HEK293 (cell line): ENCODE measurements at regions not wholly inside any gene's neighbourhood (a gene's known extent, or its start where the extent isn't known, plus 50 kb on each side); places are given as distances from the start of the nearest gene placed in this dataset.

Experiments used
- CTCF ChIA-PET: fragments of 350-600 bp; formaldehyde crosslinking; extraction: SDS; loops from one replicate; lab custom pipeline; 2021; ENCODE audit warnings: antibody characterized with exemption; lab: Yijun Ruan, JAX
- POLR2A ChIA-PET: fragments of 300-600 bp; formaldehyde crosslinking; extraction: SDS; loops from one replicate; lab custom pipeline; 2020; ENCODE audit warnings: antibody characterized with exemption, inconsistent platforms; lab: Yijun Ruan, JAX
- H3K27ac ChIP-seq: fragments of 200-500 bp; sonication (Bioruptor generic); 2 replicates; pipeline ENCODE4 v1.5.1; 2014; ENCODE audit warnings: low read depth, low read length, control low read depth, inconsistent platforms; ENCODE audit errors: extremely low read depth
- H3K36me3 ChIP-seq, 2 experiments: fragments of 200-500 bp in 1 of 2; sonication (Bioruptor generic) in 1 of 2; 1 replicate in 1 of 2; 2 replicates in 1 of 2; pipeline ENCODE4 v1.5.1; 2014 to 2017; ENCODE audit warnings: inconsistent platforms in 2 of 2, low read length in 2 of 2; ENCODE audit not compliant: control insufficient read depth in 2 of 2, insufficient read depth in 1 of 2
- H3K4me1 ChIP-seq: fragments of 200-500 bp; sonication (Bioruptor generic); 2 replicates; pipeline ENCODE4 v1.5.1; 2014; ENCODE audit warnings: mild to moderate bottlenecking, low read length, inconsistent platforms; ENCODE audit not compliant: control insufficient read depth, insufficient read depth
- H3K4me3 ChIP-seq: 2 replicates; pipeline ENCODE4 v1.5.1; 2011; ENCODE audit warnings: low read depth, mild to moderate bottlenecking, control low read depth, low read length, moderate library complexity
- H3K9me3 ChIP-seq: fragments of 200-500 bp; sonication (Bioruptor generic); 2 replicates; pipeline ENCODE4 v1.5.1; 2014; ENCODE audit warnings: low read depth, low read length, inconsistent platforms; ENCODE audit not compliant: control insufficient read depth, insufficient read depth
- BCL11B ChIP-seq: fragments of 450-650 bp; formaldehyde crosslinking; IDR thresholded peaks from 2 replicates; pipeline ENCODE4 v1.5.1; 2016; ENCODE audit warnings: low read depth, missing biosample characterization, missing genetic modification characterization
- EGR2 ChIP-seq: fragments of 450-650 bp; formaldehyde crosslinking; IDR thresholded peaks from 2 replicates; pipeline ENCODE4 v1.5.1; 2016; ENCODE audit warnings: low read depth, missing biosample characterization, missing genetic modification characterization
- GLIS1 ChIP-seq: fragments of 450-650 bp; formaldehyde crosslinking; IDR thresholded peaks from 2 replicates; pipeline ENCODE4 v1.5.1; 2016; ENCODE audit warnings: missing biosample characterization, missing genetic modification characterization
- MZF1 ChIP-seq: fragments of 450-650 bp; formaldehyde crosslinking; IDR thresholded peaks from 2 replicates; pipeline ENCODE4 v1.5.1; 2017; ENCODE audit warnings: missing biosample characterization, missing genetic modification characterization, borderline replicate concordance
- YY2 ChIP-seq: fragments of 450-650 bp; formaldehyde crosslinking; IDR thresholded peaks from 2 replicates; pipeline ENCODE4 v1.5.1; 2016; ENCODE audit warnings: missing biosample characterization, missing genetic modification characterization
- ZBTB20 ChIP-seq: fragments of 450-650 bp; formaldehyde crosslinking; IDR thresholded peaks from 2 replicates; pipeline ENCODE4 v1.5.1; 2016; ENCODE audit warnings: missing biosample characterization, missing genetic modification characterization
- ZBTB48 ChIP-seq: fragments of 450-650 bp; formaldehyde crosslinking; IDR thresholded peaks from 2 replicates; pipeline ENCODE4 v1.5.1; 2016; ENCODE audit warnings: missing biosample characterization, missing genetic modification characterization
- ZNF133 ChIP-seq: fragments of 450-650 bp; formaldehyde crosslinking; IDR thresholded peaks from 2 replicates; pipeline ENCODE4 v1.5.1; 2016; ENCODE audit warnings: missing biosample characterization, missing genetic modification characterization
- ZNF157 ChIP-seq: fragments of 450-650 bp; formaldehyde crosslinking; IDR thresholded peaks from 2 replicates; pipeline ENCODE4 v1.5.1; 2016; ENCODE audit warnings: missing biosample characterization, missing genetic modification characterization
- ZNF221 ChIP-seq: fragments of 450-650 bp; formaldehyde crosslinking; IDR thresholded peaks from 2 replicates; pipeline ENCODE4 v1.5.1; 2017; ENCODE audit warnings: missing biosample characterization, missing genetic modification characterization, borderline replicate concordance
- ZNF302 ChIP-seq: fragments of 450-650 bp; formaldehyde crosslinking; IDR thresholded peaks from 2 replicates; pipeline ENCODE4 v1.5.1; 2016; ENCODE audit warnings: missing biosample characterization, missing genetic modification characterization, low read depth
- ZNF311 ChIP-seq: fragments of 450-650 bp; formaldehyde crosslinking; IDR thresholded peaks from 2 replicates; pipeline ENCODE4 v1.5.1; 2017; ENCODE audit warnings: missing biosample characterization, missing genetic modification characterization, borderline replicate concordance
- ZNF366 ChIP-seq: fragments of 450-650 bp; formaldehyde crosslinking; conservative IDR thresholded peaks from 2 replicates; pipeline ENCODE4 v1.5.1; 2016; ENCODE audit warnings: missing biosample characterization, missing genetic modification characterization
- ZNF426 ChIP-seq: fragments of 450-650 bp; formaldehyde crosslinking; IDR thresholded peaks from 2 replicates; pipeline ENCODE4 v1.5.1; 2017; ENCODE audit warnings: missing biosample characterization, missing genetic modification characterization, mild to moderate bottlenecking, inconsistent platforms, moderate library complexity
- ZNF514 ChIP-seq: fragments of 450-650 bp; formaldehyde crosslinking; IDR thresholded peaks from 2 replicates; pipeline ENCODE4 v1.5.1; 2016; ENCODE audit warnings: missing biosample characterization, missing genetic modification characterization
- ZNF521 ChIP-seq: fragments of 450-650 bp; formaldehyde crosslinking; IDR thresholded peaks from 2 replicates; pipeline ENCODE4 v1.5.1; 2017; ENCODE audit warnings: missing biosample characterization, mild to moderate bottlenecking, missing genetic modification characterization
- ZNF548 ChIP-seq: fragments of 450-650 bp; formaldehyde crosslinking; IDR thresholded peaks from 2 replicates; pipeline ENCODE4 v1.5.1; 2016; ENCODE audit warnings: missing biosample characterization, missing genetic modification characterization
- ZNF624 ChIP-seq: fragments of 450-650 bp; formaldehyde crosslinking; IDR thresholded peaks from 2 replicates; pipeline ENCODE4 v1.5.1; 2017; ENCODE audit warnings: missing biosample characterization, missing genetic modification characterization
- ZNF707 ChIP-seq: fragments of 450-650 bp; formaldehyde crosslinking; IDR thresholded peaks from 2 replicates; pipeline ENCODE4 v1.5.1; 2016; ENCODE audit warnings: missing biosample characterization, missing genetic modification characterization
- ZNF785 ChIP-seq: fragments of 450-650 bp; formaldehyde crosslinking; IDR thresholded peaks from 2 replicates; pipeline ENCODE4 v1.5.1; 2016; ENCODE audit warnings: missing biosample characterization, missing genetic modification characterization
- ZXDB ChIP-seq: fragments of 450-650 bp; formaldehyde crosslinking; IDR thresholded peaks from 2 replicates; pipeline ENCODE4 v1.5.1; 2016; ENCODE audit warnings: missing biosample characterization, missing genetic modification characterization
- TF ChIP-seq, protein P1 (sequence below): fragments of 450-650 bp; formaldehyde crosslinking; IDR thresholded peaks from 2 replicates; pipeline ENCODE4 v1.5.1; 2016; ENCODE audit warnings: missing biosample characterization, missing genetic modification characterization, borderline replicate concordance
- TF ChIP-seq, protein P2 (sequence below): fragments of 450-650 bp; formaldehyde crosslinking; IDR thresholded peaks from 2 replicates; pipeline ENCODE4 v1.5.1; 2016; ENCODE audit warnings: missing biosample characterization, missing genetic modification characterization
- TF ChIP-seq, protein P3 (sequence below): fragments of 450-650 bp; formaldehyde crosslinking; IDR thresholded peaks from 2 replicates; pipeline ENCODE4 v1.5.1; 2016; ENCODE audit warnings: missing biosample characterization, missing genetic modification characterization
- TF ChIP-seq, protein P4 (sequence below): fragments of 450-650 bp; formaldehyde crosslinking; IDR thresholded peaks from 2 replicates; pipeline ENCODE4; 2016; ENCODE audit warnings: missing biosample characterization, missing genetic modification characterization

DNA sequence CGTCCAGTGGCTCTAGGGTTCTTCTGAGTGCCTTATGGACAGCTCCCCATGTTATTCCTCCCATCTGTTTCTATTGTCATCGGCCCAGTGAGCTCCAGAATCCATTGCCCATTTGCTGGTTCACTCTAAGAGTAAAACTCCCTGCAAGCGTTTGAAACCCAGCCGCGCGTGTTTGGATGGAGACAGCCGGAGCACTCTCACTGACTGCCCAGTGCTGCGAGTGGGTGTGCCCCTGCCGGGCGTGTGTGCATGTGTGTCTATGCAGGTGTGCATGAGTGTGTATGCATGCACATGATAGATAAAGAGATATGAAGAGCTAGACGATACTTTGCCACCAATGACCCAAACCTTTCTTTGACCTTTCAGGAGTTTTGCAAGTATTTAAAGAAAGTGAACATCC is 347.2 kb upstream of the MKI67 start:
- ChIA-PET POLR2A (no interaction called here), CTCF (no interaction called here)
- no peaks in the 10 kb centered on the region for H3K4me1 ChIP-seq
- no peak overlapping the region for H3K4me3 ChIP-seq
- H3K27ac ChIP-seq: no peak overlapping the region
- H3K9me3 ChIP-seq: no peaks in the 10 kb centered on the region
- H3K36me3 ChIP-seq: no peaks in the 10 kb centered on the region
- TF ChIP-seq, protein P1, sequence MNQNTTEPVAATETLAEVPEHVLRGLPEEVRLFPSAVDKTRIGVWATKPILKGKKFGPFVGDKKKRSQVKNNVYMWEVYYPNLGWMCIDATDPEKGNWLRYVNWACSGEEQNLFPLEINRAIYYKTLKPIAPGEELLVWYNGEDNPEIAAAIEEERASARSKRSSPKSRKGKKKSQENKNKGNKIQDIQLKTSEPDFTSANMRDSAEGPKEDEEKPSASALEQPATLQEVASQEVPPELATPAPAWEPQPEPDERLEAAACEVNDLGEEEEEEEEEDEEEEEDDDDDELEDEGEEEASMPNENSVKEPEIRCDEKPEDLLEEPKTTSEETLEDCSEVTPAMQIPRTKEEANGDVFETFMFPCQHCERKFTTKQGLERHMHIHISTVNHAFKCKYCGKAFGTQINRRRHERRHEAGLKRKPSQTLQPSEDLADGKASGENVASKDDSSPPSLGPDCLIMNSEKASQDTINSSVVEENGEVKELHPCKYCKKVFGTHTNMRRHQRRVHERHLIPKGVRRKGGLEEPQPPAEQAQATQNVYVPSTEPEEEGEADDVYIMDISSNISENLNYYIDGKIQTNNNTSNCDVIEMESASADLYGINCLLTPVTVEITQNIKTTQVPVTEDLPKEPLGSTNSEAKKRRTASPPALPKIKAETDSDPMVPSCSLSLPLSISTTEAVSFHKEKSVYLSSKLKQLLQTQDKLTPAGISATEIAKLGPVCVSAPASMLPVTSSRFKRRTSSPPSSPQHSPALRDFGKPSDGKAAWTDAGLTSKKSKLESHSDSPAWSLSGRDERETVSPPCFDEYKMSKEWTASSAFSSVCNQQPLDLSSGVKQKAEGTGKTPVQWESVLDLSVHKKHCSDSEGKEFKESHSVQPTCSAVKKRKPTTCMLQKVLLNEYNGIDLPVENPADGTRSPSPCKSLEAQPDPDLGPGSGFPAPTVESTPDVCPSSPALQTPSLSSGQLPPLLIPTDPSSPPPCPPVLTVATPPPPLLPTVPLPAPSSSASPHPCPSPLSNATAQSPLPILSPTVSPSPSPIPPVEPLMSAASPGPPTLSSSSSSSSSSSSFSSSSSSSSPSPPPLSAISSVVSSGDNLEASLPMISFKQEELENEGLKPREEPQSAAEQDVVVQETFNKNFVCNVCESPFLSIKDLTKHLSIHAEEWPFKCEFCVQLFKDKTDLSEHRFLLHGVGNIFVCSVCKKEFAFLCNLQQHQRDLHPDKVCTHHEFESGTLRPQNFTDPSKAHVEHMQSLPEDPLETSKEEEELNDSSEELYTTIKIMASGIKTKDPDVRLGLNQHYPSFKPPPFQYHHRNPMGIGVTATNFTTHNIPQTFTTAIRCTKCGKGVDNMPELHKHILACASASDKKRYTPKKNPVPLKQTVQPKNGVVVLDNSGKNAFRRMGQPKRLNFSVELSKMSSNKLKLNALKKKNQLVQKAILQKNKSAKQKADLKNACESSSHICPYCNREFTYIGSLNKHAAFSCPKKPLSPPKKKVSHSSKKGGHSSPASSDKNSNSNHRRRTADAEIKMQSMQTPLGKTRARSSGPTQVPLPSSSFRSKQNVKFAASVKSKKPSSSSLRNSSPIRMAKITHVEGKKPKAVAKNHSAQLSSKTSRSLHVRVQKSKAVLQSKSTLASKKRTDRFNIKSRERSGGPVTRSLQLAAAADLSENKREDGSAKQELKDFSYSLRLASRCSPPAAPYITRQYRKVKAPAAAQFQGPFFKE (tag by site-specific recombination): no peak
- TF ChIP-seq ZNF785 (tag by site-specific recombination): no peak
- no peak for TF ChIP-seq ZNF302

DNA sequence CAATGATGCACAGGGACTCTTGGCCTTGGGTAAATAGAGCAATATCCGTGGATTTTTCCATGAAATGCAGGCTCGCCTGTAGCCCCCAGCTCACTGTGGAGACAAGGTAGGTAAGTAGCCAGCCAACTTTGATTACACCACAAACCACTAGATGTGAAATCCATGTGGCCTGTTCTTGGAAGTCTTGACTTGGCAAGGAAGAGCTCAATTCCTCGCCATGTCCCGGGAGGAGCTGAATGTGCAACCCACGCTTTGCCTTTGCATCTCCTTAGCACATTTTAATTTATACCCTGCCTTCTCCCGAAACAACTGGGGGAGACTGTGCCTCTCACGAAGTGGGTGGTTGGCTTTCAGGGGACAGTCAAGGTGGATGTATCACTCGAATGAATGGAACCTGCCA is 347.7 kb upstream of the MKI67 start:
- ChIA-PET POLR2A (no interaction called here), CTCF (no interaction called here)

DNA sequence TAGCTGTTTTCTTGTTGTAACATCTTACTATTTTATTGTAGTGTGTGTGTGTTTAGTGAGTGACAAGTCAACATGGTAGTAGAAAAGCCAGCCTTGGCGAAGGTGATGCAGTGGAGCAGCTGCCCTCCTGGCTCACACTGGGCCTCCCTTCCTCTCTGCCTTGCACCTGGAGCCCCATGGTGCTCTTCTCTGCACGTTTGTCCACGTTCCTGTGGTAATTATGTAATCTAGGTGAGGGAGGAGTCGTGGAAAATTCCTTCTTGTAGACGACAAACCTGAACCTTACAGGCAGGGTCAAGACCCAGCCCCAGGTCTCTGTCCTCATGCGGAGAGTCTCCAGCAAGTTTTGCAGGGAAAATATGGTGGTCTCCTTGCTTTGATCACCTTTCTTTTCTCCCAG is 348.3 kb upstream of the MKI67 start:
- Histone ChIP-seq H3K9me3 (no peaks in the 10 kb centered on the region), H3K4me3 (no peak overlapping the region), H3K27ac (no peak overlapping the region), H3K36me3 (no peaks in the 10 kb centered on the region), H3K4me1 (no peaks in the 10 kb centered on the region)
- POLR2A ChIA-PET: no interaction called here
- CTCF ChIA-PET: no interaction called here
- no peak for TF ChIP-seq ZXDB (tag by site-specific recombination)
- no peak for TF ChIP-seq ZBTB20 (tag by site-specific recombination)
- no peak for TF ChIP-seq ZNF311
- no peak for TF ChIP-seq ZBTB48 (tag by site-specific recombination)
- TF ChIP-seq, protein P2, sequence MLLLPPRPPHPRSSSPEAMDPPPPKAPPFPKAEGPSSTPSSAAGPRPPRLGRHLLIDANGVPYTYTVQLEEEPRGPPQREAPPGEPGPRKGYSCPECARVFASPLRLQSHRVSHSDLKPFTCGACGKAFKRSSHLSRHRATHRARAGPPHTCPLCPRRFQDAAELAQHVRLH (tag by site-specific recombination): no peak
- no peak for TF ChIP-seq ZNF707 (tag by site-specific recombination)
- TF ChIP-seq MZF1 (tag by site-specific recombination): no peak
- no peak for TF ChIP-seq GLIS1
- TF ChIP-seq, protein P3, sequence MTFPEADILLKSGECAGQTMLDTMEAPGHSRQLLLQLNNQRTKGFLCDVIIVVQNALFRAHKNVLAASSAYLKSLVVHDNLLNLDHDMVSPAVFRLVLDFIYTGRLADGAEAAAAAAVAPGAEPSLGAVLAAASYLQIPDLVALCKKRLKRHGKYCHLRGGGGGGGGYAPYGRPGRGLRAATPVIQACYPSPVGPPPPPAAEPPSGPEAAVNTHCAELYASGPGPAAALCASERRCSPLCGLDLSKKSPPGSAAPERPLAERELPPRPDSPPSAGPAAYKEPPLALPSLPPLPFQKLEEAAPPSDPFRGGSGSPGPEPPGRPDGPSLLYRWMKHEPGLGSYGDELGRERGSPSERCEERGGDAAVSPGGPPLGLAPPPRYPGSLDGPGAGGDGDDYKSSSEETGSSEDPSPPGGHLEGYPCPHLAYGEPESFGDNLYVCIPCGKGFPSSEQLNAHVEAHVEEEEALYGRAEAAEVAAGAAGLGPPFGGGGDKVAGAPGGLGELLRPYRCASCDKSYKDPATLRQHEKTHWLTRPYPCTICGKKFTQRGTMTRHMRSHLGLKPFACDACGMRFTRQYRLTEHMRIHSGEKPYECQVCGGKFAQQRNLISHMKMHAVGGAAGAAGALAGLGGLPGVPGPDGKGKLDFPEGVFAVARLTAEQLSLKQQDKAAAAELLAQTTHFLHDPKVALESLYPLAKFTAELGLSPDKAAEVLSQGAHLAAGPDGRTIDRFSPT (tag by site-specific recombination): no peak
- no peak for TF ChIP-seq EGR2 (tag by site-specific recombination)
- no peak for TF ChIP-seq ZNF624 (tag by site-specific recombination)
- no peak for TF ChIP-seq ZNF366 (tag by site-specific recombination)
- TF ChIP-seq ZNF548: no peak
- no peak for TF ChIP-seq ZNF426
- no peak for TF ChIP-seq ZNF514 (tag by site-specific recombination)

More for the DNA sequence above, 347.7 kb upstream of the MKI67 start:
- Histone ChIP-seq H3K9me3 (no peaks in the 10 kb centered on the region), H3K4me3 (no peak overlapping the region), H3K4me1 (no peaks in the 10 kb centered on the region), H3K36me3 (no peaks in the 10 kb centered on the region), H3K27ac (no peak overlapping the region)
- TF ChIP-seq ZBTB20 (tag by site-specific recombination): no peak
- no peak for TF ChIP-seq ZNF133 (tag by site-specific recombination)
- TF ChIP-seq ZNF157 (tag by site-specific recombination): no peak
- no peak for TF ChIP-seq ZNF366 (tag by site-specific recombination)
- no peak for TF ChIP-seq ZNF521 (tag by site-specific recombination)
- TF ChIP-seq BCL11B (tag by site-specific recombination): no peak
- no peak for TF ChIP-seq ZNF221 (tag by site-specific recombination)
- TF ChIP-seq, protein P4, sequence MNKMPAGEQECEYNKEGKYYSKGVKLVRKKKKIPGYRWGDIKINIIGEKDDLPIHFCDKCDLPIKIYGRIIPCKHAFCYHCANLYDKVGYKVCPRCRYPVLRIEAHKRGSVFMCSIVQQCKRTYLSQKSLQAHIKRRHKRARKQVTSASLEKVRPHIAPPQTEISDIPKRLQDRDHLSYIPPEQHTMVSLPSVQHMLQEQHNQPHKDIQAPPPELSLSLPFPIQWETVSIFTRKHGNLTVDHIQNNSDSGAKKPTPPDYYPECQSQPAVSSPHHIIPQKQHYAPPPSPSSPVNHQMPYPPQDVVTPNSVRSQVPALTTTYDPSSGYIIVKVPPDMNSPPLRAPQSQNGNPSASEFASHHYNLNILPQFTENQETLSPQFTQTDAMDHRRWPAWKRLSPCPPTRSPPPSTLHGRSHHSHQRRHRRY (tag by site-specific recombination): no peak
- no peak for TF ChIP-seq ZNF624 (tag by site-specific recombination)
- no peak for TF ChIP-seq YY2 (tag by site-specific recombination)
